ENCODE measurements at regions not wholly inside any gene's neighbourhood (a gene's known extent, or its start where the extent isn't known, plus 50 kb on each side); places are given as distances from the start of the nearest gene placed in this dataset.

DNA sequence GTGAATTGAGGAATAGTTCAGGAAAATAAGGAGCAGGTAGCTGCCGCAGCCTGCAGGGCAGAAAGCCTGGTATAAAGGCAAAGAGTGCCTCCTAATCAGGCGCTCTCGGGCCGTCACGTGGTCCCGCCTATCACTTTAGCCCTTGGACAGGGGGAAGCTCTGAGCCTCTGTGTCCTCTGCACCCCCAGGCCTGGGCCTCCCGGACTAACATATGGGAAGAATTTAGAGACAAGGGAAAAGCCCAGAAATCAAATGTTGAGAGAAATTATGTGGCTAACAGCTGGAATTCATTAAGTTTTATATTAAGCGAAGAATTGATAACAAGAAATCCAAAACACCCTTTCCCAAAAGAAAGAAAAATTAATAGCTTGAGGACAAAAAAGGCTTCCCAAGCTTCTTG, 417.7 kb downstream of the ATP23 start:
- TF ChIP-seq, protein P1, sequence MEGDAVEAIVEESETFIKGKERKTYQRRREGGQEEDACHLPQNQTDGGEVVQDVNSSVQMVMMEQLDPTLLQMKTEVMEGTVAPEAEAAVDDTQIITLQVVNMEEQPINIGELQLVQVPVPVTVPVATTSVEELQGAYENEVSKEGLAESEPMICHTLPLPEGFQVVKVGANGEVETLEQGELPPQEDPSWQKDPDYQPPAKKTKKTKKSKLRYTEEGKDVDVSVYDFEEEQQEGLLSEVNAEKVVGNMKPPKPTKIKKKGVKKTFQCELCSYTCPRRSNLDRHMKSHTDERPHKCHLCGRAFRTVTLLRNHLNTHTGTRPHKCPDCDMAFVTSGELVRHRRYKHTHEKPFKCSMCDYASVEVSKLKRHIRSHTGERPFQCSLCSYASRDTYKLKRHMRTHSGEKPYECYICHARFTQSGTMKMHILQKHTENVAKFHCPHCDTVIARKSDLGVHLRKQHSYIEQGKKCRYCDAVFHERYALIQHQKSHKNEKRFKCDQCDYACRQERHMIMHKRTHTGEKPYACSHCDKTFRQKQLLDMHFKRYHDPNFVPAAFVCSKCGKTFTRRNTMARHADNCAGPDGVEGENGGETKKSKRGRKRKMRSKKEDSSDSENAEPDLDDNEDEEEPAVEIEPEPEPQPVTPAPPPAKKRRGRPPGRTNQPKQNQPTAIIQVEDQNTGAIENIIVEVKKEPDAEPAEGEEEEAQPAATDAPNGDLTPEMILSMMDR (IDR thresholded peaks at IDR 0.05; ENCODE audit: unreplicated experiment), result no peak
- no peak overlapping the region for H3K4me3 Mint-ChIP-seq (ENCODE audit: unreplicated experiment)
- BruUV-seq (replicated peaks), result no TSS peak
- DNase-seq (ENCODE audit: unreplicated experiment), result no peak
- CTCF ChIA-PET, result interaction anchor here (0.6 kb wide), 3 partner anchors 9 to 576 kb away, joined by 3 read pairs; partner anchors contain the start of gene TSFM
- intact Hi-C loops (cut with micrococcal nuclease), result no loop called here
- H3K27ac Mint-ChIP-seq (ENCODE audit: low read depth, unreplicated experiment), result no peak overlapping the region
- H3K36me3 Mint-ChIP-seq (ENCODE audit: insufficient read depth, unreplicated experiment), result no peaks in the 10 kb centered on the region
- H3K27me3 Mint-ChIP-seq (ENCODE audit: insufficient read depth, unreplicated experiment), result no peaks in the 10 kb centered on the region
- H3K9me3 Mint-ChIP-seq (ENCODE audit: unreplicated experiment), result no peaks in the 10 kb centered on the region
- peaks cover 2% of the 10 kb centered on the region for H3K4me1 Mint-ChIP-seq (ENCODE audit: insufficient read depth, unreplicated experiment)
- POLR2A ChIA-PET, result no interaction called here

DNA sequence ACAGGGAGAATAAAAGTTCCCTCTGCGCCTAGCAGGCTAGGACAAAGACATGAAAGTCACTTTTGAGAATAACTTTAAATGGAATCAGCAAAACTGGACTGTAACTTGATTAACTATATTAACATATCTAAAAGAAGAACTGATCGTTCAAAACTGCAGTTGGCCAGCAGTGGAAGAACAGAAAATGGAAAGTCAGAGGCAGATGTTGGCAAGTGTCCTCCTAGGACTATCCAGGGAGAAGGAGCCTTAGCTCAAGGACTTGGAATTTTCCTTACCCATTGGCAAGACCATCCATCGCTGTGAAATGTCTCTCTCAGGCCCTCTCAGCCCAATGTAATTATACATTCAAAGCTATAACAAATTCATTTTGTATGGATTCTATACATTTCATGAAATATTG, 419.7 kb downstream of the ATP23 start:
- peaks cover 14% of the 10 kb centered on the region for H3K4me1 Mint-ChIP-seq (ENCODE audit: insufficient read depth, unreplicated experiment)
- TF ChIP-seq, protein P1 (IDR thresholded peaks at IDR 0.05; ENCODE audit: unreplicated experiment), result no peak
- no peaks in the 10 kb centered on the region for H3K27me3 Mint-ChIP-seq (ENCODE audit: insufficient read depth, unreplicated experiment)
- H3K4me3 Mint-ChIP-seq (ENCODE audit: unreplicated experiment), result no peak overlapping the region
- ChIA-PET POLR2A (no interaction called here), CTCF (interaction anchor here (0.8 kb wide), 1 partner anchor 92 kb away, joined by 3 read pairs; no protein-coding TSS in a partner anchor)
- BruUV-seq (replicated peaks), result no TSS peak
- H3K9me3 Mint-ChIP-seq (ENCODE audit: unreplicated experiment), result no peaks in the 10 kb centered on the region
- intact Hi-C loops (cut with micrococcal nuclease), result no loop called here
- no peak for DNase-seq (ENCODE audit: unreplicated experiment)
- H3K36me3 Mint-ChIP-seq (ENCODE audit: insufficient read depth, unreplicated experiment), result no peaks in the 10 kb centered on the region
- no peak overlapping the region for H3K27ac Mint-ChIP-seq (ENCODE audit: low read depth, unreplicated experiment)

- Mint-ChIP-seq H3K9me3 (ENCODE audit: unreplicated experiment) (no peaks in the 10 kb centered on the region), H3K27me3 (ENCODE audit: insufficient read depth, unreplicated experiment) (no peaks in the 10 kb centered on the region), H3K4me1 (ENCODE audit: insufficient read depth, unreplicated experiment) (peaks cover 14% of the 10 kb centered on the region), H3K4me3 (ENCODE audit: unreplicated experiment) (no peak overlapping the region), H3K36me3 (ENCODE audit: insufficient read depth, unreplicated experiment) (no peaks in the 10 kb centered on the region), H3K27ac (ENCODE audit: low read depth, unreplicated experiment) (no peak overlapping the region)
- CTCF ChIA-PET, result interaction anchor here (0.5 kb wide), 1 partner anchor 56 kb away, joined by 3 read pairs; no protein-coding TSS in a partner anchor
- POLR2A ChIA-PET, result interaction anchor here (0.6 kb wide), 1 partner anchor 708 kb away, joined by 4 read pairs; no protein-coding TSS in a partner anchor
- TF ChIP-seq, protein P1 (IDR thresholded peaks at IDR 0.05; ENCODE audit: unreplicated experiment), result no peak
- intact Hi-C loops (cut with micrococcal nuclease), result no loop called here
- no peak for DNase-seq (ENCODE audit: unreplicated experiment)
- BruUV-seq (replicated peaks), result no TSS peak
These were observed 422.6 kb downstream of the ATP23 start for GRCh38 chr12:58363971-58364370.

DNA sequence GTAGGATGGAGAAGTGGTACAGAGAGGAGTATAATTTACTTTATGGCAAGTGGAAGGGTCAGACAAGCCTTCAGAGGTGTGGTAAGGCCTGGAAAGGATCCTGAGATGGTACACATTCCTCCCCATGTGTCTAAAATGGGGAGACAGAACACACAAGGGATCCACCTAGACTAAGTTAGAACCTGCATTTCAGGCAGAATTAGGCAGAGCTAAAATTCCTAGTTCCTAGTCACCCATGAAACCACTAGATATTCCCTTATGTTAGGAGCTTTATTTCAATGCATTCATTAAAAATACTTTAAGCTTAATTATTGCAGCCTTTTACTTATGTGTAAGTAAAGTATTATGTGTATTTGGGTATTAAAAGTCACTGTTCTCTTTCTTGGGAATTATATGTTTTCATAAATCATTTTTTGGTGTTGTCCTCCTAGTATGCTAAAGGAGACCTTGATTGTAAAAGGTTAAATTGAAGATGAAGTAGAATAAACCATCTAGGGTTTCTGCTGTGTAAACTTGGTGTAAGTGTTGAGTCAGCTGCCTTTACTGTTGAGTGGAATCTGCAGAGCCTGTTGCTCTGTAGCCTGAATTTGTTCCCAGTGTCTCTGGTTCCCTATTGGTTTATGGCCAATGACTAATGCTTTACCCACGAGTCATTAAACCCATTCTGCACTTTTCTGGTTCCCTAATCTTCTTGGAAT, 423.2 kb downstream of the ATP23 start:
- intact Hi-C loops (cut with micrococcal nuclease), result no loop called here
- ChIA-PET CTCF (interaction anchor here (0.5 kb wide), 1 partner anchor 55 kb away, joined by 3 read pairs; no protein-coding TSS in a partner anchor), POLR2A (interaction anchor here (0.7 kb wide), 1 partner anchor 27 kb away, joined by 3 read pairs; no protein-coding TSS in a partner anchor)
- H3K4me3 Mint-ChIP-seq (ENCODE audit: unreplicated experiment), result no peak overlapping the region
- no peaks in the 10 kb centered on the region for H3K9me3 Mint-ChIP-seq (ENCODE audit: unreplicated experiment)
- peak; percentile 71 for DNase-seq (ENCODE audit: unreplicated experiment)
- no peaks in the 10 kb centered on the region for H3K27me3 Mint-ChIP-seq (ENCODE audit: insufficient read depth, unreplicated experiment)
- no peaks in the 10 kb centered on the region for H3K36me3 Mint-ChIP-seq (ENCODE audit: insufficient read depth, unreplicated experiment)
- H3K4me1 Mint-ChIP-seq (ENCODE audit: insufficient read depth, unreplicated experiment), result peaks cover 14% of the 10 kb centered on the region
- TF ChIP-seq, protein P1 (IDR thresholded peaks at IDR 0.05; ENCODE audit: unreplicated experiment), result no peak
- no TSS peak for BruUV-seq (replicated peaks)
- H3K27ac Mint-ChIP-seq (ENCODE audit: low read depth, unreplicated experiment), result no peak overlapping the region

Data from MCF 10A (cell line).